Osteocyte (in vitro differentiated cells): ENCODE measurements at regions not wholly inside any gene's neighbourhood (a gene's known extent, or its start where the extent isn't known, plus 50 kb on each side); places are given as distances from the start of the nearest gene placed in this dataset.

Source experiments
- DNase-seq: peaks from one replicate; pipeline ENCODE4 v3.0.0; 2021; ENCODE audit warnings: mixed read lengths; ENCODE audit not compliant: unreplicated experiment; ENCODE audit errors: extremely low spot score
- H3K27ac Mint-ChIP-seq: one replicate; pipeline ENCODE4 v1.8.0; 2021; ENCODE audit warnings: mild to moderate bottlenecking, mixed read lengths; ENCODE audit not compliant: unreplicated experiment
- H3K27me3 Mint-ChIP-seq: one replicate; pipeline ENCODE4 v1.8.0; 2021; ENCODE audit warnings: mixed read lengths; ENCODE audit not compliant: unreplicated experiment
- H3K36me3 Mint-ChIP-seq: one replicate; pipeline ENCODE4 v1.8.0; 2021; ENCODE audit warnings: mixed read lengths; ENCODE audit not compliant: unreplicated experiment
- H3K4me1 Mint-ChIP-seq: one replicate; pipeline ENCODE4 v1.8.0; 2021; ENCODE audit warnings: mixed read lengths; ENCODE audit not compliant: unreplicated experiment
- H3K4me3 Mint-ChIP-seq: one replicate; pipeline ENCODE4 v1.8.0; 2021; ENCODE audit warnings: mild to moderate bottlenecking, moderate library complexity, mixed read lengths; ENCODE audit not compliant: unreplicated experiment
- H3K9me3 Mint-ChIP-seq: one replicate; pipeline ENCODE4 v1.8.0; 2021; ENCODE audit warnings: mixed read lengths; ENCODE audit not compliant: unreplicated experiment
- TF ChIP-seq, protein P1 (sequence below): fragments of 200-600 bp; sonication (generic); IDR thresholded peaks from 2 replicates; pipeline ENCODE4 v1.5.0; 2021; ENCODE audit warnings: antibody characterized with exemption, mild to moderate bottlenecking, moderate library complexity

GRCh38 chr5:125575171-125575890 is 828.9 kb upstream of the ZNF608 start:
- peak overlapping the region; percentile 61 for H3K4me3 Mint-ChIP-seq
- TF ChIP-seq, protein P1, sequence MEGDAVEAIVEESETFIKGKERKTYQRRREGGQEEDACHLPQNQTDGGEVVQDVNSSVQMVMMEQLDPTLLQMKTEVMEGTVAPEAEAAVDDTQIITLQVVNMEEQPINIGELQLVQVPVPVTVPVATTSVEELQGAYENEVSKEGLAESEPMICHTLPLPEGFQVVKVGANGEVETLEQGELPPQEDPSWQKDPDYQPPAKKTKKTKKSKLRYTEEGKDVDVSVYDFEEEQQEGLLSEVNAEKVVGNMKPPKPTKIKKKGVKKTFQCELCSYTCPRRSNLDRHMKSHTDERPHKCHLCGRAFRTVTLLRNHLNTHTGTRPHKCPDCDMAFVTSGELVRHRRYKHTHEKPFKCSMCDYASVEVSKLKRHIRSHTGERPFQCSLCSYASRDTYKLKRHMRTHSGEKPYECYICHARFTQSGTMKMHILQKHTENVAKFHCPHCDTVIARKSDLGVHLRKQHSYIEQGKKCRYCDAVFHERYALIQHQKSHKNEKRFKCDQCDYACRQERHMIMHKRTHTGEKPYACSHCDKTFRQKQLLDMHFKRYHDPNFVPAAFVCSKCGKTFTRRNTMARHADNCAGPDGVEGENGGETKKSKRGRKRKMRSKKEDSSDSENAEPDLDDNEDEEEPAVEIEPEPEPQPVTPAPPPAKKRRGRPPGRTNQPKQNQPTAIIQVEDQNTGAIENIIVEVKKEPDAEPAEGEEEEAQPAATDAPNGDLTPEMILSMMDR, result no peak
- no peak overlapping the region for H3K27ac Mint-ChIP-seq
- H3K9me3 Mint-ChIP-seq, result no peaks in the 10 kb centered on the region
- DNase-seq, result no peak
- no peaks in the 10 kb centered on the region for H3K27me3 Mint-ChIP-seq
- peaks cover 17% of the 10 kb centered on the region for H3K4me1 Mint-ChIP-seq
- H3K36me3 Mint-ChIP-seq, result no peaks in the 10 kb centered on the region

GRCh38 chr5:125575891-125576505 is 829.6 kb upstream of the ZNF608 start:
- Mint-ChIP-seq H3K36me3 (no peaks in the 10 kb centered on the region), H3K9me3 (no peaks in the 10 kb centered on the region), H3K27ac (no peak overlapping the region), H3K27me3 (no peaks in the 10 kb centered on the region), H3K4me3 (peak overlapping the region; percentile 61), H3K4me1 (peaks cover 17% of the 10 kb centered on the region)
- no peak for DNase-seq
- TF ChIP-seq, protein P1, result no peak

- Mint-ChIP-seq H3K36me3 (no peaks in the 10 kb centered on the region), H3K4me1 (peaks cover 25% of the 10 kb centered on the region), H3K27ac (no peak overlapping the region), H3K9me3 (no peaks in the 10 kb centered on the region), H3K4me3 (no peak overlapping the region), H3K27me3 (no peaks in the 10 kb centered on the region)
- DNase-seq, result no peak
- TF ChIP-seq, protein P1, result no peak
Observed at GRCh38 chr5:125576822-125577221, 830.4 kb upstream of the ZNF608 start.

- TF ChIP-seq, protein P1, result no peak
- H3K4me1 Mint-ChIP-seq, result peaks cover 34% of the 10 kb centered on the region
- no peak overlapping the region for H3K4me3 Mint-ChIP-seq
- no peak for DNase-seq
- H3K27me3 Mint-ChIP-seq, result no peaks in the 10 kb centered on the region
- no peak overlapping the region for H3K27ac Mint-ChIP-seq
- H3K36me3 Mint-ChIP-seq, result no peaks in the 10 kb centered on the region
- H3K9me3 Mint-ChIP-seq, result no peaks in the 10 kb centered on the region
Observed at GRCh38 chr5:125578551-125578950, 832.1 kb upstream of the ZNF608 start.

DNA sequence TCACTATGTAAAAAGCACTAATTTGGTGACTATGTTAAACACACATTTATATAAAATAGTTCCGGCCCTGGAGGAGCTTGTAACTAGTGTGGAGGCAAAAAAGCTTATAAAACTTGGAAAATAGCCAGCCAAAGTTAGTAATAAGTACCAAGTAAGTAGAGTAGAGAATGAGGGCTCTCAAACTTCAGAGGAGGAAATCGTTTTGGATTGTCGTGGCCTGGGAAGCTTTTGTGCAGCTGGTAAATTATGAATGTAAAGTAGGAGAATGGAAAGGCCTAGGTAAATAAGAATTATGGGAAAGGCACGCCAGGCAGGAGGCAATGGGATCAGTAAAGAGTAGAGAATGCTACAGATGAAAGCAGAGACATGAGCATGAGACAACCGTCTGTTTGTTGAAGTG is 832.7 kb upstream of the ZNF608 start:
- Mint-ChIP-seq H3K27ac (no peak overlapping the region), H3K36me3 (no peaks in the 10 kb centered on the region)

More for the DNA sequence above, 832.7 kb upstream of the ZNF608 start:
- TF ChIP-seq, protein P1, result no peak
- no peaks in the 10 kb centered on the region for H3K9me3 Mint-ChIP-seq
- peaks cover 36% of the 10 kb centered on the region for H3K4me1 Mint-ChIP-seq
- DNase-seq, result no peak
- no peak overlapping the region for H3K4me3 Mint-ChIP-seq
- H3K27me3 Mint-ChIP-seq, result no peaks in the 10 kb centered on the region
